ENCODE measurements at regions not wholly inside any gene's neighbourhood (a gene's known extent, or its start where the extent isn't known, plus 50 kb on each side); places are given as distances from the start of the nearest gene placed in this dataset.

DNA sequence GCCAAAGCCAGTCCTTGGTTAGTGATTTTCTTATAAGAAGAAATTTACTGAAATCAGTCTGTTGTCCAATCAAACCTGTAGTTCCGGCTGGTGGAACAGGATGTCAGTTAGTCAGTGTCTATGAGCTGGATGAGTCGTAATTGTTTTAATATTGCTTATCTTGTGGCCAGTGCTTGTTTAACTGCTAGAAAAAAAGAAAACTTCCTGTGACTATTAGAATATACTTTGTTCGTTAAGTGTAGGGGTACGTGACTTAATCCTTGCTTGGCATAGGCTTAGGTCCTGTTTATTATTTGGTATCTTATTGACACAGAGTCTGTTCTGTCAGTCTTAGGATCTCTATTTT, 1484.8 kb upstream of the MIR17HG start:
- no peaks in the 10 kb centered on the region for H3K9me2 ChIP-seq (ENCODE audit: insufficient read depth)
- H3K4me3 ChIP-seq (replicated peaks in 1 of 2; ENCODE audit: low read depth in 1 of 2, low read length in 2 of 2), result no peak overlapping the region
- BruUV-seq (replicated peaks), result no TSS peak

More for the DNA sequence above, 1484.8 kb upstream of the MIR17HG start:
- DNase-seq (ENCODE audit: low read depth, low spot score) (no peak), ATAC-seq (no peak)
- Histone ChIP-seq H2AFZ (ENCODE audit: low read depth, low read length, poor library complexity, severe bottlenecking) (no peak overlapping the region), H3K9ac (ENCODE audit: low read length) (no peak overlapping the region), H3K36me3 (ENCODE audit: control insufficient read depth in 1 of 2, insufficient read depth in 2 of 2, low read length in 2 of 2) (no peaks in the 10 kb centered on the region), H3K27me3 (ENCODE audit: insufficient read depth, low read length) (no peaks in the 10 kb centered on the region), H3K9me3 (ENCODE audit: control insufficient read depth in 1 of 2, insufficient read depth in 1 of 2, low read depth in 1 of 2, low read length in 2 of 2) (peaks cover 0 to 3% of the 10 kb centered on the region in 2 experiments; a peak in 1 of 4 replicates), H3K4me1 (ENCODE audit: control insufficient read depth in 1 of 2, insufficient read depth in 2 of 2, low read length in 2 of 2) (no peaks in the 10 kb centered on the region), H3K4me2 (ENCODE audit: low read length) (no peak overlapping the region), H4K20me1 (ENCODE audit: insufficient read depth) (no peaks in the 10 kb centered on the region), H3K27ac (ENCODE audit: low read depth, low read length) (no peak overlapping the region), H3K79me2 (ENCODE audit: insufficient read depth, low read length) (no peaks in the 10 kb centered on the region)
- CTCF ChIA-PET, result no interaction called here
- intact Hi-C loops (cut with micrococcal nuclease), result no loop called here
- TF ChIP-seq YY1 (IDR thresholded peaks at IDR 0.05; ENCODE audit: extremely low read depth, insufficient replicate concordance, low read depth, low read length) (no peak), FOSL1 (IDR thresholded peaks at IDR 0.05; ENCODE audit: low read depth) (no peak), REST (IDR thresholded peaks at IDR 0.05; ENCODE audit: low read depth) (no peak), ZNF274 (IDR thresholded peaks at IDR 0.05; ENCODE audit: low read depth, low read length) (no peak), SRF (IDR thresholded peaks at IDR 0.05; ENCODE audit: low read depth) (no peak), EZH2phosphoT487 (IDR thresholded peaks at IDR 0.05; ENCODE audit: borderline replicate concordance) (no peak), SP1 (IDR thresholded peaks at IDR 0.05; ENCODE audit: low read depth) (no peak), POLR2A (IDR thresholded peaks at IDR 0.05; ENCODE audit: borderline replicate concordance, extremely low read depth, insufficient read depth, insufficient read length) (no peak), SIN3A (IDR thresholded peaks at IDR 0.05; ENCODE audit: low read depth) (no peak), RAD21 (IDR thresholded peaks at IDR 0.05; ENCODE audit: low read depth) (no peak), POLR2AphosphoS5 (IDR thresholded peaks at IDR 0.05; ENCODE audit: low read depth, low read length) (no peak), JUND (IDR thresholded peaks at IDR 0.05) (no peak)
- TF ChIP-seq, protein P1, sequence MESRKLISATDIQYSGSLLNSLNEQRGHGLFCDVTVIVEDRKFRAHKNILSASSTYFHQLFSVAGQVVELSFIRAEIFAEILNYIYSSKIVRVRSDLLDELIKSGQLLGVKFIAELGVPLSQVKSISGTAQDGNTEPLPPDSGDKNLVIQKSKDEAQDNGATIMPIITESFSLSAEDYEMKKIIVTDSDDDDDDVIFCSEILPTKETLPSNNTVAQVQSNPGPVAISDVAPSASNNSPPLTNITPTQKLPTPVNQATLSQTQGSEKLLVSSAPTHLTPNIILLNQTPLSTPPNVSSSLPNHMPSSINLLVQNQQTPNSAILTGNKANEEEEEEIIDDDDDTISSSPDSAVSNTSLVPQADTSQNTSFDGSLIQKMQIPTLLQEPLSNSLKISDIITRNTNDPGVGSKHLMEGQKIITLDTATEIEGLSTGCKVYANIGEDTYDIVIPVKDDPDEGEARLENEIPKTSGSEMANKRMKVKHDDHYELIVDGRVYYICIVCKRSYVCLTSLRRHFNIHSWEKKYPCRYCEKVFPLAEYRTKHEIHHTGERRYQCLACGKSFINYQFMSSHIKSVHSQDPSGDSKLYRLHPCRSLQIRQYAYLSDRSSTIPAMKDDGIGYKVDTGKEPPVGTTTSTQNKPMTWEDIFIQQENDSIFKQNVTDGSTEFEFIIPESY (IDR thresholded peaks at IDR 0.05; ENCODE audit: extremely low read depth, insufficient replicate concordance, low read length), result no peak
- RAD21 ChIA-PET (ENCODE audit: low non-redundant PET in 1 of 2, low total read pairs in 2 of 2, uncharacterized antibody in 2 of 2, unreplicated experiment in 2 of 2), result no interaction called here
- POLR2A ChIA-PET, result no interaction called here

All from HCT116 (cell line).